Mucosa of gallbladder (tissue), 1 donor: ENCODE measurements at regions not wholly inside any gene's neighbourhood (a gene's known extent, or its start where the extent isn't known, plus 50 kb on each side); places are given as distances from the start of the nearest gene placed in this dataset.

Source experiments
- DNase-seq: peaks from one replicate; pipeline ENCODE4 v3.0.0-alpha.2; 2020; ENCODE audit warnings: low spot score
- donor health status: DM: no; HTN: no; CAD: no.

- DNase-seq, result no peak
These were observed 80.8 kb upstream of the CERS6 start for GRCh38 chr2:168375195-168375798.

- DNase-seq, result no peak
These were observed 77.0 kb upstream of the CERS6 start for GRCh38 chr2:168378960-168379669.

GRCh38 chr2:168380500-168380899 is 75.6 kb upstream of the CERS6 start:
- DNase-seq, result no peak

- DNase-seq, result no peak
These were observed 64.0 kb upstream of the CERS6 start for GRCh38 chr2:168392024-168392423.

- DNase-seq, result no peak
These were observed 63.3 kb upstream of the CERS6 start for GRCh38 chr2:168392797-168393196.

GRCh38 chr2:168394262-168394661 is 61.8 kb upstream of the CERS6 start:
- DNase-seq, result no peak

GRCh38 chr2:168396131-168396530 is 59.9 kb upstream of the CERS6 start:
- DNase-seq, result no peak

GRCh38 chr2:168397629-168398028 is 58.4 kb upstream of the CERS6 start:
- DNase-seq, result no peak

- no peak for DNase-seq
These were observed 55.0 kb upstream of the CERS6 start for GRCh38 chr2:168401048-168401556.

- DNase-seq, result no peak
These were observed 54.3 kb upstream of the CERS6 start for GRCh38 chr2:168401771-168402170.

GRCh38 chr2:168402531-168402930 is 53.5 kb upstream of the CERS6 start:
- no peak for DNase-seq

GRCh38 chr2:168403736-168404135 is 52.3 kb upstream of the CERS6 start:
- DNase-seq, result no peak

- peak; percentile 10 for DNase-seq
These were observed 51.3 kb upstream of the CERS6 start for GRCh38 chr2:168404764-168405163.
